ENCODE measurements at regions not wholly inside any gene's neighbourhood (a gene's known extent, or its start where the extent isn't known, plus 50 kb on each side); places are given as distances from the start of the nearest gene placed in this dataset.
"Not testable (repeated sequence)": the region's sequence is repeated elsewhere in the genome, so short reads cannot be mapped to it uniquely, and the experiment has no call there.

DNA sequence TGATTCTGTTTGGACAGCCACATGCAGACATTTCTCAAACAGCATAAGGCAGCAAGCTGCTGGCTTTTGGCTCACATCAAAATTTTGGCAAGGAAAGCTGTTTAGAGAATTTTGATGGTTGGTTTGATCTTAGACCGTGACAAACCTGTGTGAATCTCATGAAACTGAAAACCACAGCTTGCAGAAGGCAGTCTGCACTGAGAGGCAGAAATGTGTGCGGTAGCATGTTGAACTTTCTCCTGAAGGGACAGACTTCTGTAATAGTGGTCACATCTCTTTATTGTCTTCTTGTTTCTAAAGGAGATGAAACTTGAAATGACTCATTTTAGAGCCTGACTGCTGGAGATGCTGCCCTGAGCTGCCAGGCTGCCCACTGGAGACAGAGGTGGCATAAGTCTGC is 371.6 kb downstream of the TEX29 start:
- not testable (repeated sequence) for H3K4me3 ChIP-seq (ENCODE audit: low read depth, low read length)

DNA sequence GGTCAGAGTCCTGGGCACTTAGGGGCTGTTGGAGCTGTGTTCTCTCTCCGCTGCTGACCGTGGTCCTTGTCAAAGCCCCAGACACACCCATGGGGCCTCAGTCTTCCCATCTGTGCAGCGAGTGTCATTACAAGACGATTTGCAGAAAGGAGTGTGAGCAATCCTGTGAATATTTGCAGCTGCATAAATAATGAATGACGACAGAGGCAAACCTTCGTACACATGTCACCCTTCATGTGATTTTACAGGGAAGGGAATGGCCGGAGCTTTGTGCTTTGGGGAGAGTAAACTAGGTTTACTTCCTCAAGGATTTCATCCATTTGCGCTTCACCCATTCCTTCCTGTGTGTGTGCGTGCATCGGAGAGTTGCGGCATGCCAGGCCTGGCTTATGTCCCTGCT is 370.8 kb upstream of the SOX1 start:
- not testable (repeated sequence) for H3K4me3 ChIP-seq (ENCODE audit: low read depth, low read length)

DNA sequence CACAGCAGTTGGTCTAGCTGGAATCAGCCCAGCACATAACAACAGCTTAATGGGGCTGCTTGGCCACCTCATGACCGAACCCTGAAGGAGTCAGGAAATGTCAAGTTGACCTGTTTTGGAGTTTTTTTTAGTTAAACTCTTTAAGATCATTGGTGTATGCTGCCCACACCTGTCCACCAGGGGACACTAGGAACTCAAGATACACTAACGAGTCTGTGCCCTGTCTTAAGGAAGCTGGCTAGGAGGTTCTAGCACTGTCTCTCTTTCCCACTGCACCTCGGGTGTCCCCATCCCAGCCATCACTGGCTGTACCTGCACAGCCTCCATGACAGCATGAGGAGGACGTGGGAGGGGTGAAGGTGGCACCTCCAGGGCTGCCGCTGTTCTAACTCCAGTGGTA is 364.9 kb upstream of the SOX1 start:
- H3K4me3 ChIP-seq (ENCODE audit: low read depth, low read length) = not testable (repeated sequence)

Data from WI38 (cell line).